IPS-NIHi7 (cell line): ENCODE measurements at regions not wholly inside any gene's neighbourhood (a gene's known extent, or its start where the extent isn't known, plus 50 kb on each side); places are given as distances from the start of the nearest gene placed in this dataset.

Source experiments
- DNase-seq: peaks from one replicate; pipeline ENCODE4 v3.0.0; 2012; ENCODE audit warnings: mixed read lengths; ENCODE audit errors: extremely low spot score

- no peak for DNase-seq
These were observed 110.8 kb upstream of the CDC42EP3 start for GRCh38 chr2:37782155-37782673.

GRCh38 chr2:37782721-37783371, 111.4 kb upstream of the CDC42EP3 start:
- DNase-seq, result no peak

GRCh38 chr2:37783545-37783944, 112.1 kb upstream of the CDC42EP3 start:
- no peak for DNase-seq

- DNase-seq, result no peak
These were observed 112.8 kb upstream of the CDC42EP3 start for GRCh38 chr2:37784071-37784758.

GRCh38 chr2:37784759-37785149, 113.3 kb upstream of the CDC42EP3 start:
- DNase-seq, result no peak

- no peak for DNase-seq
These were observed 114.8 kb upstream of the CDC42EP3 start for GRCh38 chr2:37786191-37786698.

- no peak for DNase-seq
These were observed 115.4 kb upstream of the CDC42EP3 start for GRCh38 chr2:37786854-37787253.

GRCh38 chr2:37788602-37789209, 117.3 kb upstream of the CDC42EP3 start:
- no peak for DNase-seq

- no peak for DNase-seq
These were observed 118.6 kb upstream of the CDC42EP3 start for GRCh38 chr2:37790019-37790418.

- DNase-seq, result no peak
These were observed 119.0 kb upstream of the CDC42EP3 start for GRCh38 chr2:37790462-37790861.

GRCh38 chr2:37792366-37792765, 120.9 kb upstream of the CDC42EP3 start:
- DNase-seq, result no peak

GRCh38 chr2:37793004-37793403, 121.6 kb upstream of the CDC42EP3 start:
- no peak for DNase-seq

GRCh38 chr2:37794717-37795116, 123.3 kb upstream of the CDC42EP3 start:
- DNase-seq, result no peak

- DNase-seq, result no peak
These were observed 124.0 kb upstream of the CDC42EP3 start for GRCh38 chr2:37795456-37795855.

- no peak for DNase-seq
These were observed 124.5 kb upstream of the CDC42EP3 start for GRCh38 chr2:37795938-37796337.

- DNase-seq, result no peak
These were observed 125.0 kb upstream of the CDC42EP3 start for GRCh38 chr2:37796481-37796880.

- DNase-seq, result no peak
These were observed 125.6 kb upstream of the CDC42EP3 start for GRCh38 chr2:37797081-37797480.

GRCh38 chr2:37798315-37799005, 126.6 kb upstream of the RMDN2 start:
- DNase-seq, result no peak

GRCh38 chr2:37800176-37800858, 124.8 kb upstream of the RMDN2 start:
- no peak for DNase-seq

- no peak for DNase-seq
These were observed 122.8 kb upstream of the RMDN2 start for GRCh38 chr2:37802211-37802752.

GRCh38 chr2:37802899-37803379, 122.1 kb upstream of the RMDN2 start:
- no peak for DNase-seq
